C4-2B (cell line): ENCODE measurements at regions not wholly inside any gene's neighbourhood (a gene's known extent, or its start where the extent isn't known, plus 50 kb on each side); places are given as distances from the start of the nearest gene placed in this dataset.

Source experiments
- H3K27ac ChIP-seq: fragments of 450-650 bp; 2 replicates; pipeline ENCODE4 v1.5.1; 2017
- CTCF ChIP-seq: fragments of 450-650 bp; conservative IDR thresholded peaks from 2 replicates; pipeline ENCODE4 v1.5.1; 2017; ENCODE audit warnings: mild to moderate bottlenecking
- ZFX ChIP-seq: fragments of 450-650 bp; IDR thresholded peaks from 2 replicates; pipeline ENCODE4 v1.6.1; 2017

DNA sequence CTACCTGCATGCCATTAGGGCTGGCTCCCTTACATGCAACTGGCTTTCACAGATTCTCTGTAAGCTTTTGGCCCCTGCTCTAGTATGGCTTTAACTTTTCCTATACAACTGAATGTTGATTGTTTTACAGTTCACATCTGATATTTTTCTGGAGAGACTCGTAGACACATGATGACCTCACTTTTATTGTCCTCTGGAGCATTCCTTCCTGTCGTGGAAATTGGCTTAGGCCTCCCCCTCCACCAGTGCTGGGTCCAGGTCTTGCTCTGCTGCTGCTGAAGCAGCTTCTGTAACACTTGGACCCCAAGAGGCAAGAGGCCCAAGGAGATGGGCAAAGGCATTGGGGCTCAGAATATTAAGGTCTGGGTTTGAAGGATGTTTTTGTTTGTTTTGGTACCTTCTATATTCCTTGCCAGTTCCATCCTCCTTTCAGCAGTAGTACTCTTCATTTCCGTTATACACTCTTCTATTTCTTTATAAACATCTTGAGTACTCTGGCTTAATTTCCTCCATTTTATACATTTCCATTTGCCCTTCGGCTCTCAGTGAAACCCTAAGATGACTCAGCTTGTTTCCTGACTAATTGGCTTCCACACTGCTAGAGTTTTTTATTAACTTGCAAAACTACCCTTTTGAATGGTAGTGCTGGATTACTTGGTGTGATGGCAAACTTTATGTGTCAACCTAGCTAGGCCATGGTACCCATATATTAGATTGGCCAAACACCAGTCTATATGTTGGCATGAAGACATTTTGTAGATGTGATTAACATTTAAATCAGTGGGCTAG is 219.8 kb downstream of the CDCA7 start:
- H3K27ac ChIP-seq: no peak overlapping the region
- TF ChIP-seq ZFX: no peak
- no peak for TF ChIP-seq CTCF

DNA sequence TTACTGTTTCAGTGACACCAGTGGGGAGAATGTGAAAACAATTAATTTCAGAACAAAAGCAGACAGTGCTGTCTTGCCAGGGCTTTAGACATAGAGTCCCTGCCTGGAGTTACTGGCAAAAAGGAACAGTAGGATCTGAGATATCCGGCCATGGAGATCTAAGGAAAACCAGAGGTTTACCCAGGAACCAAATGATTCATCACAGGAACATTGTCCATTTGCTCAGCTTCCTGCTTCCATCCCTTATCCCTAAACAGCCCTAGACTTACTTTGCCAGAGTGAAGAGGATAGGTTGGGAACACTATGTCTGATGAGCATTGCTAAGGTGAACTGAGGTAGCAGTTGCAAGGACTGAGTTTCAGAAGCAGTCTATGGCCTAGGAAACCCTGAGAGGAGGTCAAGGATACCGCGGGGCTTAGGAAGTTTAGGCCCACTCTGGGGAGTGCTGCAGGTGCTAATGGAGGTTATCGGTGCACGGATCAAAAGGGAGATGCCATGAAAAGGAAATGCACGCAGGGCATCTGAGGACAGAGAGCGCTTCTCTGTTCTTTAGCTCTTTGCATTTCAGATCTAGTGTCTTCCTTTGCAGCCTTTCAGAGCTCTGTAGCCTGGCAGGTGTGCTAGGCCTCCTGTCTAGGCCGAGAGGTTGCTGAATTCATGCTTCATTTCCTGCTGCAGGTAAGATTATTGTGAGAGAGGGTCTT is 223.9 kb downstream of the CDCA7 start:
- TF ChIP-seq CTCF: no peak
- no peak for TF ChIP-seq ZFX

GRCh38 chr2:173580351-173580750 is 225.7 kb downstream of the CDCA7 start:
- H3K27ac ChIP-seq: no peak overlapping the region
- no peak for TF ChIP-seq ZFX
- TF ChIP-seq CTCF: no peak

More for the DNA sequence above, 223.9 kb downstream of the CDCA7 start:
- H3K27ac ChIP-seq: no peak overlapping the region

DNA sequence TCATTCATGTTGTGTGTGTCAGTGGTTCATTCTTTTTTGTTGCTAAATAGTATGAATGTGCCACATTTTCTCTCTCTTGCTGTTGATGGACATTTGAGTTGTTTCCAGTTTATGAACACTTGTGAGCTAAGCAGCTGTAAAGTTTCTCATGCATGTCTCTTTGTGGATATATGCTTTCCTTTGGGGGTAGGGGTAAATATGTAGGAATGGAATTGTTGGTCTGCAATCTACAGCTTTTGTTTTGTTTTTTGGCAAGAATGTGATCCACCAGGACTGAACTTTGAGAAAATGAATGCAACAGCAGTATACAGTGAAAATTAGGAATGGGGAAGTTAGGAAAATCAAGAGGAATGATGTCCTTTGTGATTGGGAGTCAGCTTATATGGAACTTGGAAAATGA is 226.3 kb downstream of the CDCA7 start:
- TF ChIP-seq CTCF: no peak
- no peak for TF ChIP-seq ZFX
- no peak overlapping the region for H3K27ac ChIP-seq

- no peak for TF ChIP-seq CTCF
- no peak for TF ChIP-seq ZFX
- H3K27ac ChIP-seq: no peak overlapping the region
Measured at GRCh38 chr2:173583196-173583595, 228.5 kb downstream of the CDCA7 start.

GRCh38 chr2:173584000-173584399 is 229.3 kb downstream of the CDCA7 start:
- TF ChIP-seq CTCF: no peak
- TF ChIP-seq ZFX: no peak
- H3K27ac ChIP-seq: no peak overlapping the region
